Ramos (cell line): ENCODE measurements at regions not wholly inside any gene's neighbourhood (a gene's known extent, or its start where the extent isn't known, plus 50 kb on each side); places are given as distances from the start of the nearest gene placed in this dataset.

Source experiments
- in situ Hi-C: fragments of 300-500 bp; cut with MboI; formaldehyde crosslinking; loops from one replicate; pipeline ENCODE4 v1.14.3; 2022; ENCODE audit warnings: low sequenced_read_pairs; ENCODE audit not compliant: unreplicated experiment

DNA sequence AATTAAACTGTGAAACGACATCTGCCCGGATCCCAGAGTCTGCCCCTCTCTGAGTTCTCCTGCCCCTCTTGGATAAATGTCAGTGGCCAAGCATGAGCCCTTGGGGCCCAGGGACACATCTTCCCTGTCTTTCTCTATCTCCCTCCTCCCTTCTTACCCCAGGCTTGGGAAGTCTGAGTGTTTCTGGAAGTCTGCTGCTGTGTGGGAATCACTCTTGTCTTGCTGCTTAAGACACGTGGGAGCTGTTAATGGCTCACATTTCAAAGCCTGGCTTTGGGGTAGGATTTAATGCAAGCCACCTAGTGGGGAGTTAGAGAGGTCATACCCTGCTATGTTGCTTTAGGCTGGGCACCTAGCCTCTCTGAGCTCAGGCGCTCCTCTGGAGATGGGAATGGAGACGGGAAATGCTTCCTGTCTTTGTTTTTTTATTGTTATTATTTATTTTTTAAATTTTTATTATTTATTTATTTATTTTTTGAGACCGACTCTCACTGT is 218.5 kb upstream of the CIBAR2 start:
- in situ Hi-C loops = no loop called here

- in situ Hi-C loops = no loop called here
These were observed 219.4 kb upstream of the CIBAR2 start for GRCh38 chr16:85331688-85332087.

DNA sequence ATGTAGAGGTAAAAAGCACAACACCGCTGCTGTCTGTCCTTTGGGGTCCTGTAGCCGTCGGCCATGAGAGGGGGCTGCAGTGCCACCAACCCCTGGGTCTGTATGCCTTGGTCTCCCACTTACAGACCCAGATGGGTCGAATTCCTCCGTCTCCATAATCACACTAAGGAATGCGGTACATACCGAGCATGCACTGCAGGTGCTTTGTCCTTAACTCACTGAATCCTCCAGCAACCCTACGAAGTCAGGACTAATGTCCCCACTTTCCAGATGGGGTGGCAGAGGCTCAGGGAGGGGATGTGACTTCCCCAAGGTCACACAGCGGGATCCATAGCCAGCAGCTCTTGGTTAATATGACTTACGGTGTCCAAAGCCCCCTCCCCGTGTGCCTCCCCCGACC is 219.9 kb upstream of the CIBAR2 start:
- in situ Hi-C loops = no loop called here

GRCh38 chr16:85333337-85333736 is 221.1 kb upstream of the CIBAR2 start:
- in situ Hi-C loops = no loop called here

DNA sequence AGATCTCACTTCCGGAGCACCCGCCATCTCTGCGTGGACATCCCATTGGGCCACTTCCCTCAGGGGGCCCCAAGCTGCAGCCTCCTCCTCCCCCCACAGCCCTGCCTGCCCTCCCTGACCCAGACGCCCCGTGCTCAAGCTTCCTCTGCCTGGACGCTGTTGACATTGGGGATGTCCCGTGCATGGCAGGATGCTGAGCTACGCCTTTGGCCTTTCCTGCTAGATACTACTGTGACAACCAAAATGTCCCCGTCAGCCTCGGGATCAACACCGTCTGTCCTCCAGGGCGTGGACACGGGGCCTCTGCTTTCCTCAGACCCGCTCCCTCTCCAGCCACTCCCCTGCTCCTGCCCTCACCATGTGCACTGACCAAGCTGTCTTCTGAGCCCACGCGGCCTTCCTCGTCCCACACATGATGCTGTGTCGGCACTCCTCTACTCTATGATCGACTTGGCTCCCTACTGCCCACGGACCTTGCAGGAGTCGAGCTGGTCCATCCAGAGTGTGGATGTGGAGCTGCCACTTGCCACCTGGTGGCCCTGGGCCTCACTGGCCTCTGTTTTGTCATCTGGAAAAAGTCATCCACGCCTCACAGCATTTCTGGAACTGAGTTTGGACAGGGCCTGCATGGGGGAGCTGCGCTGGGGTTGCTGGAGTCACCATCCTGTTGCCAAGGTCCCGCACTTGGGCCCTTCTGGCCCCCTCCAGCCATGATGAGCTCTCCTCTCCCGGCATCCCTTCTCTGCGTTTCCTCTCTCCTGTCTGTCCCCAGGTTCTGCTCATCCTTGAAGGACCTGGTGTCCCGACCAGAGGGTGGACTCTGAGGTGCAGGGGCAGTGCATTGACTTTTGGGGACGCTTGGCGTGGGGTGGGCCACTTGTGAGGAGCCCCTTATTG is 221.7 kb upstream of the CIBAR2 start:
- in situ Hi-C loops = no loop called here

- in situ Hi-C loops = no loop called here
These were observed 222.7 kb upstream of the CIBAR2 start for GRCh38 chr16:85334718-85335583.

DNA sequence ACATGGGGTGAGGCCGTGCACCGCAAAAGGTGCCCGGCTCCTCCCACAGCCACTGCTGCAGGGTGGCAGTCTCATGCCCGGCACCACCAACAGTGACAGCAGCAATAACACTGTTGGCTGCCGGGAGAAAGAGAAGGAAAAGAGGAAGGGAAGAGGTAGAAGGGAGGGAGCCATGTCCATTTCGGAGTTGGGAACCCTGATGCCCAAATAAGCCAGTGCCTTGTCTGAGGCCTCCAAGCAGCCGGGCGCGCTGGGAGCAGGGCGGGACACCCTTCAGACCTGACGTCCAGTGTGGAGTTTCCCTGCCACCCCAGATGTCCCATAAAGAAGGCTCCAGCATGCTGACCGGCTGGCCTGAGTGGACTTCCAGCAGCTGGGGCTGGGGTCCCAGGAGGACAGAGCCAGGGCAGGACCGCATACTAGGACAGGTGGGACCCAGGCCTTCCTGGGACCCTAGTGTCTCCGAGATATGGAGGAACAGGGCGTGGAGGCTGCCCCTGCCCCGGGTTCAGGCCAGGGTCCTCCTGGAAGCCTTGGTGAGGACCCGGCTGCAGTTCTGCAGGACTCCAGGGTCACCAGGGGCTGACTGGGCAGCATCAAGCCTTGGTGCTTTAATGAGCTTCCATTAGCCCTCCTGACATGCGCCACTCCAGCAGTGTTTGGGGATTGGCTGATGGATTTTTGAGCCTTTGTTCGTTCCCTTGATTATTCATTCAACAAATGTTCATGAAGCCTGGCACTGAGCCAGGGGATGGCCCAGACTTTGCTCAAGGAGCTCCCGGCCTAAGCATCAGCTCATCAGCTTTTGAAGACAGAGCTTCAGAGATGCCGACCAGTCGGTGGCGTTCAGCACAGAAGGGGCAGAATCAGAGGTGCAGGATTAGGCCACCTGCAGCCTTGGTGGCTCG is 223.6 kb upstream of the CIBAR2 start:
- in situ Hi-C loops = no loop called here

GRCh38 chr16:85337910-85338637 is 225.8 kb upstream of the CIBAR2 start:
- in situ Hi-C loops = no loop called here

GRCh38 chr16:85338638-85338982 is 226.3 kb upstream of the CIBAR2 start:
- in situ Hi-C loops = no loop called here

DNA sequence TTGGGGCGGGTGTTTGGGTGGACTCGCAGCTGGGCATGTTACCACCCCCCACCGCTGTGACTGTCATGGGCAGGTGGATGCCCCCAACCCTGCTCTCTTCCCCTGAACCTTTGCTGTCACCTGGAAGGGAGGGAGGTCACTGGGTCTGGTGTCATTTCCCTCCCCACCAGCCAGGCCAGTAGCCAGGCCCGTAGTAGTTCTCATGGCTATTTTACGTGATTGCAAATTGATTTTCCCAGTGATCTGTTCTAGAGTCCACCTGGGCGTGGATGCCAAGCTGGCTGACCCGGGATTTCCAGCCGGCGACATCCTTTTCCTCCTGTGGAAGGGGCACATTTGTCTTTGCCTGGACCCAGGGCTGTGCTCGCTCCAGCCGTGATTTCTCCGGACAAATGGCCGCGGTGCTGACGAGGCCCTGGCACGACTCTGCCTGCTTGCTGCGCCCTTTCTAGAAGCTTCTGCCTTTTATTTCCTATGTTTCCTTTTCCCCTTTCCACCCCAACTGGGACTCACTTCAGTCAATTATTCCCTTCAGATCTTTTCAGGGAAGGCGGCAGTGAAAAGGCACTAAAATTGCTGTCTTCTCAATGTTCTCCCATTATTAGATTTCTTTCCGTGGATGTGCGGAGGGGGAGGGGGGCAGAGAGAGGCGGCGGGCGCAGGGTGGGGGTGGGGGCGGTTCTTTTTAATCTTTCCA is 226.9 kb upstream of the CIBAR2 start:
- in situ Hi-C loops = no loop called here

GRCh38 chr16:85341972-85342695 is 229.9 kb upstream of the CIBAR2 start:
- in situ Hi-C loops = no loop called here

GRCh38 chr16:85344502-85345128 is 232.3 kb upstream of the CIBAR2 start:
- in situ Hi-C loops = no loop called here

GRCh38 chr16:85345129-85345639 is 232.9 kb upstream of the CIBAR2 start:
- in situ Hi-C loops = no loop called here

DNA sequence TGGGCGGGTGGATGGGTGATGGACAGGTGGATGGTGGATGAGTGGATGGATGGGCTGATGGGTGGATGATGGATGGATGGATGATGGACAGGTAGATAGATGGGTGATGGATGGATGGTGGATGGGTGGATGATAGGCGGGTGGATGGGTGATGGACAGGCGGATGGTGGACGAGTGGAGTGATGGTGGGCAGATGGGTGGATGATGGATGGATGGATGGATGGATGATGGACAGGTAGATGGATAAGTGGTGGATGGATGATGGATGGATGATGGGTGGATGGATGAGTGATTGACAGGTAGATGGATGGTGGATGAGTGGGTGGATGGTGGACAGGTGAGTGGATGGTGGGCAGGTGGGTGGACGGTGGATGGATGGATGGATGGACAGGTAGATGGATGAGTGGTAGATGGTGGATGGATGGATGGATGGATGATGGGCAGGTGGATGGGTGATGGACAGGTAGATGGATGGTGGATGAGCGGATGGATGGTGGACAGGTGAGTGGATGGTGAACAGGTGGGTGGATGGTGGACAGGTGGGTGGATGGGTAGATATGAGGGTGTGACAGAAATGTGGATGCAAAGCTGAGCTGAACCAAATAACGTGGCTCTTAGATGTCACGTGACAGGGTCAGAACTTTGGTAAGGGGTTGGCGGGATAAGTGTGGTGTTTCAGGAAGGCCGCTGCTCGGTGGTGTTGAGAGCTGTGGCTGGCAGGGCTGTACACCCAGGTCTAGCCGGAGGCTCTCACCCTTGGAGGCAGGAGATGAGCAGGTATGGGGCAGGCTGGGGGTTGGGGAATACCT is 234.3 kb upstream of the CIBAR2 start:
- in situ Hi-C loops = no loop called here

- in situ Hi-C loops = no loop called here
These were observed 234.9 kb upstream of the CIBAR2 start for GRCh38 chr16:85347213-85347591.

DNA sequence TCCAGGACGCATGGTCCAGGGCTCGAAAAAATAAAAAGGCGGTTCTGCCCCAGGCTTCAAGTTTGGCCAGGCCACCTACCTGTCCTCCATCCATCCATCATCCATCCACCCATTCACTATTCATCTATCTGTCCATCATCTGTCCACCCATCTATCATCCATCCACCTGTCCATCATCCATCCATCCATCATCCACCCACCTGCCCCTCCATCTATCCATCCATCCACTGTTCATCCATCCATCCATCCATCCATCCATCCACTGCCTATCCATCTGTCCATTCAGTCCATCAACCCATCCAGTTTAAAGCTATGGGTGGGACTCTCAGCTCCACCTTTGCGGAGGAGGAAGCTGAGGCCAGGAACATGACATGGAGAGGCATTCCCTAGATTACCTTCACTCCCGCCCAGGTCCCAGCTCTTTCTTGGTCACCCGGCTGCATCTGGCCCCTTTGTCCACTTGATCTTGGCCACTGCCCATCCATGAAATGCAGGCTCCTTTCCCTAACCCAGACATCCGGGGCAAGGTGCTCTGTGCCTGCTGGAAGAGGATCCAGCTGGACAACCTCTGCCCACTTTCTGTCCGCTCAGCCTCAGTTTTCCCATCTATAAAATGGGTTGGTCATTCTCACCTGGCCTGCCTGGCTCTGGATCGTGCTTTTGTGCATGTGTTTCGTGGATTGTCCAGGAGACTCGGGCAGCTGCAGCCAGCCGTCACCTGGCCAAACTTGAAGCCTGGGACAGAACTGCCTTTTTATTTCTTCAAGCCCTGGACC is 236.0 kb upstream of the CIBAR2 start:
- in situ Hi-C loops = no loop called here
